OCI-LY1 (cell line): ENCODE measurements at regions not wholly inside any gene's neighbourhood (a gene's known extent, or its start where the extent isn't known, plus 50 kb on each side); places are given as distances from the start of the nearest gene placed in this dataset.

Experiments
- H2AFZ ChIP-seq: fragments of 200-600 bp; sonication (generic), shearing (Covaris generic); 2 replicates; pipeline ENCODE4 v1.6.0; 2014; ENCODE audit warnings: antibody characterized with exemption, mild to moderate bottlenecking, low read length
- H3F3A ChIP-seq: fragments of 200-600 bp; sonication (generic), shearing (Covaris generic); 2 replicates; pipeline ENCODE4 v1.6.0; 2014; ENCODE audit warnings: mild to moderate bottlenecking, antibody characterized with exemption, low read length, moderate library complexity; ENCODE audit not compliant: insufficient read depth
- H3K27ac ChIP-seq: fragments of 200-600 bp; sonication (generic); 2 replicates; pipeline ENCODE4 v1.5.1; 2014; ENCODE audit warnings: low read length, mixed run types, mild to moderate bottlenecking, low read depth; ENCODE audit not compliant: poor library complexity, severe bottlenecking
- H3K27me3 ChIP-seq: fragments of 200-600 bp; sonication (generic); 2 replicates; pipeline ENCODE4 v1.6.0; 2014; ENCODE audit warnings: antibody characterized with exemption, mild to moderate bottlenecking, low read length, moderate library complexity; ENCODE audit not compliant: insufficient read depth
- H3K36me3 ChIP-seq: fragments of 200-600 bp; sonication (generic); 2 replicates; pipeline ENCODE4 v1.6.1; 2014; ENCODE audit warnings: mild to moderate bottlenecking, antibody characterized with exemption, low read length, moderate library complexity, mixed read lengths; ENCODE audit not compliant: insufficient read depth
- H3K4me1 ChIP-seq: fragments of 200-600 bp; sonication (generic); 2 replicates; pipeline ENCODE4 v1.5.1; 2014; ENCODE audit warnings: mild to moderate bottlenecking, low read length, moderate library complexity; ENCODE audit not compliant: insufficient read depth, severe bottlenecking
- H3K4me2 ChIP-seq: fragments of 200-600 bp; sonication (generic), shearing (Covaris generic); 2 replicates; pipeline ENCODE4 v1.6.1; 2014; ENCODE audit warnings: low read length
- H3K4me3 ChIP-seq: fragments of 200-600 bp; sonication (generic); 2 replicates; pipeline ENCODE4 v1.5.1; 2014; ENCODE audit warnings: low read length, low read depth, mild to moderate bottlenecking, mixed read lengths; ENCODE audit not compliant: poor library complexity, severe bottlenecking
- H3K79me2 ChIP-seq: fragments of 200-600 bp; shearing (Covaris generic); 2 replicates; pipeline ENCODE4 v1.6.1; 2016; ENCODE audit warnings: mixed run types, low read length, mixed read lengths; ENCODE audit not compliant: insufficient read depth
- H3K9ac ChIP-seq: fragments of 200-600 bp; sonication (generic), shearing (Covaris generic); 2 replicates; pipeline ENCODE4 v1.6.1; 2014; ENCODE audit warnings: mild to moderate bottlenecking, low read length, mixed read lengths
- H3K9me2 ChIP-seq: fragments of 200-600 bp; sonication (generic), shearing (Covaris generic); 2 replicates; pipeline ENCODE4 v1.6.1; 2014; ENCODE audit warnings: low read depth, mild to moderate bottlenecking, low read length, mixed read lengths
- H3K9me3 ChIP-seq: fragments of 200-600 bp; shearing (Covaris generic); 2 replicates; pipeline ENCODE4 v1.6.1; 2014; ENCODE audit warnings: low read length, mixed read lengths
- H4K20me1 ChIP-seq: fragments of 200-600 bp; sonication (generic), shearing (Covaris generic); 2 replicates; pipeline ENCODE4 v1.6.0; 2016; ENCODE audit warnings: mild to moderate bottlenecking, low read length; ENCODE audit not compliant: insufficient read depth
- CTCF ChIP-seq: fragments of 200-600 bp; sonication (generic), shearing (Covaris generic); IDR thresholded peaks from 2 replicates; pipeline ENCODE4 v1.5.1; 2017; ENCODE audit warnings: mild to moderate bottlenecking, antibody characterized with exemption, low read length, moderate library complexity, mixed read lengths
- EZH2 ChIP-seq: fragments of 200-600 bp; sonication (generic), shearing (Covaris generic); IDR thresholded peaks from 2 replicates; pipeline ENCODE4 v1.8.0; 2017; ENCODE audit warnings: borderline replicate concordance, mixed run types, mild to moderate bottlenecking, antibody characterized with exemption, low read length, moderate library complexity, mixed read lengths

GRCh38 chr1:29842130-29842529 lies 605.8 kb downstream of the PTPRU start:
- Histone ChIP-seq H3K27me3 (no peaks in the 10 kb centered on the region), H3K4me3 (no peak overlapping the region)
- TF ChIP-seq EZH2, result no peak
- TF ChIP-seq CTCF, result no peak

GRCh38 chr1:29839726-29840125 lies 603.4 kb downstream of the PTPRU start:
- TF ChIP-seq EZH2 (no peak), CTCF (no peak)
- H2AFZ ChIP-seq, result no peak overlapping the region
- no peak overlapping the region for H3K9ac ChIP-seq
- H3K9me2 ChIP-seq, result no peaks in the 10 kb centered on the region
- H3K27me3 ChIP-seq, result no peaks in the 10 kb centered on the region
- H3K79me2 ChIP-seq, result no peaks in the 10 kb centered on the region
- no peak overlapping the region for H3K27ac ChIP-seq
- peaks cover 9% of the 10 kb centered on the region; the same call in 1 of the 2 replicates for H3K9me3 ChIP-seq
- no peak overlapping the region for H3K4me2 ChIP-seq
- no peak overlapping the region for H3K4me3 ChIP-seq
- H3K4me1 ChIP-seq, result no peaks in the 10 kb centered on the region
- H3F3A ChIP-seq, result no peaks in the 10 kb centered on the region
- no peaks in the 10 kb centered on the region for H4K20me1 ChIP-seq
- H3K36me3 ChIP-seq, result no peaks in the 10 kb centered on the region

More at GRCh38 chr1:29842130-29842529, 605.8 kb downstream of the PTPRU start:
- H3K9ac ChIP-seq, result no peak overlapping the region
- H3K79me2 ChIP-seq, result no peaks in the 10 kb centered on the region
- peaks cover 9% of the 10 kb centered on the region; the same call in 1 of the 2 replicates for H3K9me3 ChIP-seq
- H4K20me1 ChIP-seq, result no peaks in the 10 kb centered on the region
- no peak overlapping the region for H3K27ac ChIP-seq
- H3K9me2 ChIP-seq, result no peaks in the 10 kb centered on the region
- H2AFZ ChIP-seq, result no peak overlapping the region
- H3K36me3 ChIP-seq, result no peaks in the 10 kb centered on the region
- H3F3A ChIP-seq, result no peaks in the 10 kb centered on the region
- H3K4me1 ChIP-seq, result no peaks in the 10 kb centered on the region
- no peak overlapping the region for H3K4me2 ChIP-seq

- no peak overlapping the region for H3K4me3 ChIP-seq
- no peaks in the 10 kb centered on the region for H3K4me1 ChIP-seq
- no peak overlapping the region for H2AFZ ChIP-seq
- no peaks in the 10 kb centered on the region for H3K79me2 ChIP-seq
- no peaks in the 10 kb centered on the region for H4K20me1 ChIP-seq
- no peaks in the 10 kb centered on the region for H3F3A ChIP-seq
- H3K27me3 ChIP-seq, result no peaks in the 10 kb centered on the region
- H3K9ac ChIP-seq, result no peak overlapping the region
- H3K9me3 ChIP-seq, result peaks cover 9% of the 10 kb centered on the region; the same call in 1 of the 2 replicates
- H3K9me2 ChIP-seq, result no peaks in the 10 kb centered on the region
- TF ChIP-seq CTCF, result no peak
- H3K4me2 ChIP-seq, result no peak overlapping the region
- no peaks in the 10 kb centered on the region for H3K36me3 ChIP-seq
- no peak overlapping the region for H3K27ac ChIP-seq
Measured at GRCh38 chr1:29838738-29839320, 602.5 kb downstream of the PTPRU start.
